ENCODE measurements at regions not wholly inside any gene's neighbourhood (a gene's known extent, or its start where the extent isn't known, plus 50 kb on each side); places are given as distances from the start of the nearest gene placed in this dataset.

GRCh38 chr5:142420561-142421227 is 95.9 kb upstream of the SPRY4 start:
- no peak overlapping the region for H3K9ac ChIP-seq (ENCODE audit: low read depth in 2 of 2, low read length in 2 of 2)
- intact Hi-C loops (cut with DNase I), result no loop called here
- no peak overlapping the region for H3K27ac ChIP-seq
- no peaks in the 10 kb centered on the region for H3K4me1 ChIP-seq
- no peaks in the 10 kb centered on the region for H3K36me3 ChIP-seq
- no peaks in the 10 kb centered on the region for H3K27me3 ChIP-seq
- H3K4me3 ChIP-seq, result no peak overlapping the region
- no peak for TF ChIP-seq CTCF (IDR thresholded peaks at IDR 0.05)
- H3K9me3 ChIP-seq, result no peaks in the 10 kb centered on the region
- DNase-seq, result no peak

- intact Hi-C loops (cut with DNase I), result no loop called here
- no peak for DNase-seq
- H3K27ac ChIP-seq, result no peak overlapping the region
- no peaks in the 10 kb centered on the region for H3K9me3 ChIP-seq
- H3K4me3 ChIP-seq, result no peak overlapping the region
- H3K36me3 ChIP-seq, result no peaks in the 10 kb centered on the region
- no peak for TF ChIP-seq CTCF (IDR thresholded peaks at IDR 0.05)
- H3K27me3 ChIP-seq, result no peaks in the 10 kb centered on the region
- H3K4me1 ChIP-seq, result no peaks in the 10 kb centered on the region
- no peak overlapping the region for H3K9ac ChIP-seq (ENCODE audit: low read depth in 2 of 2, low read length in 2 of 2)
These were observed 87.8 kb upstream of the SPRY4 start for GRCh38 chr5:142412581-142412980.

- Histone ChIP-seq H3K9me3 (no peaks in the 10 kb centered on the region), H3K36me3 (no peaks in the 10 kb centered on the region), H3K4me3 (no peak overlapping the region), H3K4me1 (no peaks in the 10 kb centered on the region), H3K9ac (ENCODE audit: low read depth in 2 of 2, low read length in 2 of 2) (no peak overlapping the region), H3K27me3 (no peaks in the 10 kb centered on the region), H3K27ac (no peak overlapping the region)
- no peak for DNase-seq
- intact Hi-C loops (cut with DNase I), result no loop called here
- no peak for TF ChIP-seq CTCF (IDR thresholded peaks at IDR 0.05)
These were observed 87.0 kb upstream of the SPRY4 start for GRCh38 chr5:142411656-142412425.

- no peak overlapping the region for H3K4me3 ChIP-seq
- no peaks in the 10 kb centered on the region for H3K4me1 ChIP-seq
- H3K27me3 ChIP-seq, result no peaks in the 10 kb centered on the region
- intact Hi-C loops (cut with DNase I), result no loop called here
- no peaks in the 10 kb centered on the region for H3K9me3 ChIP-seq
- no peak for DNase-seq
- no peak for TF ChIP-seq CTCF (IDR thresholded peaks at IDR 0.05)
- H3K27ac ChIP-seq, result no peak overlapping the region
- no peak overlapping the region for H3K9ac ChIP-seq (ENCODE audit: low read depth in 2 of 2, low read length in 2 of 2)
- H3K36me3 ChIP-seq, result no peaks in the 10 kb centered on the region
These were observed 86.3 kb upstream of the SPRY4 start for GRCh38 chr5:142411103-142411502.

GRCh38 chr5:142408981-142409481 is 84.2 kb upstream of the SPRY4 start:
- Histone ChIP-seq H3K4me3 (no peak overlapping the region), H3K27me3 (no peaks in the 10 kb centered on the region), H3K4me1 (no peaks in the 10 kb centered on the region), H3K9ac (ENCODE audit: low read depth in 2 of 2, low read length in 2 of 2) (no peak overlapping the region), H3K9me3 (no peaks in the 10 kb centered on the region), H3K36me3 (no peaks in the 10 kb centered on the region), H3K27ac (no peak overlapping the region)
- DNase-seq, result no peak
- intact Hi-C loops (cut with DNase I), result no loop called here
- TF ChIP-seq CTCF (IDR thresholded peaks at IDR 0.05), result no peak

Measured in colonic mucosa (tissue), 4 donors.